ENCODE measurements at regions not wholly inside any gene's neighbourhood (a gene's known extent, or its start where the extent isn't known, plus 50 kb on each side); places are given as distances from the start of the nearest gene placed in this dataset.

GRCh38 chr18:39529358-39529757, 1963.8 kb upstream of the CELF4 start:
- no peak for DNase-seq (ENCODE audit: low spot score in 2 of 2)
- H3K4me3 ChIP-seq: no peak overlapping the region
- no peak overlapping the region for H3K27ac ChIP-seq
- H3K36me3 ChIP-seq: no peaks in the 10 kb centered on the region
- no peaks in the 10 kb centered on the region for H3K27me3 ChIP-seq
- 93 to 96% methylated on average over 11 to 12 of the region's 12 CpGs for WGBS, 2 donors
- TF ChIP-seq EP300 (IDR thresholded peaks at IDR 0.05) (no peak), CTCF (IDR thresholded peaks at IDR 0.05) (no peak), POLR2A (IDR thresholded peaks at IDR 0.05) (no peak)
- H3K9me3 ChIP-seq: no peaks in the 10 kb centered on the region
- H3K4me1 ChIP-seq: no peaks in the 10 kb centered on the region

- H3K27me3 ChIP-seq: no peaks in the 10 kb centered on the region
- WGBS, 2 donors: 55 to 65% methylated on average over 1 of the region's 1 CpG
- no peak for DNase-seq (ENCODE audit: low spot score in 2 of 2)
- no peak overlapping the region for H3K4me3 ChIP-seq
- H3K9me3 ChIP-seq: no peaks in the 10 kb centered on the region
- H3K27ac ChIP-seq: no peak overlapping the region
- H3K36me3 ChIP-seq: no peaks in the 10 kb centered on the region
- no peak for TF ChIP-seq CTCF (IDR thresholded peaks at IDR 0.05)
- no peak for TF ChIP-seq EP300 (IDR thresholded peaks at IDR 0.05)
- TF ChIP-seq POLR2A (IDR thresholded peaks at IDR 0.05): no peak
- no peaks in the 10 kb centered on the region for H3K4me1 ChIP-seq
These were observed 1961.9 kb upstream of the CELF4 start for GRCh38 chr18:39527465-39527864.

GRCh38 chr18:39524370-39524769, 1958.8 kb upstream of the CELF4 start:
- Histone ChIP-seq H3K36me3 (no peaks in the 10 kb centered on the region), H3K9me3 (no peaks in the 10 kb centered on the region), H3K4me1 (no peaks in the 10 kb centered on the region), H3K4me3 (no peak overlapping the region), H3K27ac (no peak overlapping the region), H3K27me3 (no peaks in the 10 kb centered on the region)
- TF ChIP-seq POLR2A (IDR thresholded peaks at IDR 0.05) (no peak), EP300 (IDR thresholded peaks at IDR 0.05) (no peak), CTCF (IDR thresholded peaks at IDR 0.05) (no peak)
- DNase-seq (ENCODE audit: low spot score in 2 of 2): no peak

GRCh38 chr18:39523281-39523680, 1957.7 kb upstream of the CELF4 start:
- WGBS, 2 donors: 97% methylated on average over 1 of the region's 1 CpG
- no peaks in the 10 kb centered on the region for H3K27me3 ChIP-seq

GRCh38 chr18:39521164-39521563, 1955.6 kb upstream of the CELF4 start:
- H3K9me3 ChIP-seq: no peaks in the 10 kb centered on the region

More at GRCh38 chr18:39523281-39523680, 1957.7 kb upstream of the CELF4 start:
- no peak for DNase-seq (ENCODE audit: low spot score in 2 of 2)
- TF ChIP-seq CTCF (IDR thresholded peaks at IDR 0.05) (no peak), EP300 (IDR thresholded peaks at IDR 0.05) (no peak), POLR2A (IDR thresholded peaks at IDR 0.05) (no peak)
- H3K4me1 ChIP-seq: no peaks in the 10 kb centered on the region
- H3K4me3 ChIP-seq: no peak overlapping the region
- no peak overlapping the region for H3K27ac ChIP-seq
- no peaks in the 10 kb centered on the region for H3K9me3 ChIP-seq
- no peaks in the 10 kb centered on the region for H3K36me3 ChIP-seq

More at GRCh38 chr18:39521164-39521563, 1955.6 kb upstream of the CELF4 start:
- DNase-seq (ENCODE audit: low spot score in 2 of 2): no peak
- no peak overlapping the region for H3K27ac ChIP-seq
- no peaks in the 10 kb centered on the region for H3K27me3 ChIP-seq
- no peaks in the 10 kb centered on the region for H3K36me3 ChIP-seq
- no peaks in the 10 kb centered on the region for H3K4me1 ChIP-seq
- TF ChIP-seq EP300 (IDR thresholded peaks at IDR 0.05) (no peak), POLR2A (IDR thresholded peaks at IDR 0.05) (no peak), CTCF (IDR thresholded peaks at IDR 0.05) (no peak)
- no peak overlapping the region for H3K4me3 ChIP-seq
